Chondrocyte (in vitro differentiated cells): ENCODE measurements at regions not wholly inside any gene's neighbourhood (a gene's known extent, or its start where the extent isn't known, plus 50 kb on each side); places are given as distances from the start of the nearest gene placed in this dataset.

Experiments used
- DNase-seq: peaks from one replicate; pipeline ENCODE4 v3.0.0; 2021; ENCODE audit warnings: mixed read lengths, low spot score
- H3K27ac Mint-ChIP-seq: one replicate; pipeline ENCODE4 v1.8.0; 2021; ENCODE audit warnings: mild to moderate bottlenecking, moderate library complexity, mixed read lengths; ENCODE audit not compliant: unreplicated experiment
- H3K27me3 Mint-ChIP-seq: 2 replicates; pipeline ENCODE4 v1.8.0; 2021; ENCODE audit warnings: low read depth, mixed read lengths
- H3K36me3 Mint-ChIP-seq: 2 replicates; pipeline ENCODE4 v1.8.0; 2021; ENCODE audit warnings: low read depth, mixed read lengths
- H3K4me1 Mint-ChIP-seq: 2 replicates; pipeline ENCODE4 v1.8.0; 2021; ENCODE audit warnings: low read depth, mild to moderate bottlenecking, mixed read lengths
- H3K4me3 Mint-ChIP-seq: one replicate; pipeline ENCODE4 v1.8.0; 2021; ENCODE audit warnings: mild to moderate bottlenecking, moderate library complexity, mixed read lengths; ENCODE audit not compliant: unreplicated experiment
- H3K9me3 Mint-ChIP-seq: 2 replicates; pipeline ENCODE4 v1.8.0; 2021; ENCODE audit warnings: low read depth, mixed read lengths
- CTCF ChIP-seq: fragments of 200-600 bp; sonication (generic); IDR thresholded peaks from 2 replicates; pipeline ENCODE4 v1.5.0; 2021; ENCODE audit warnings: antibody characterized with exemption, mild to moderate bottlenecking, moderate library complexity

- Mint-ChIP-seq H3K4me3 (no peak overlapping the region), H3K27me3 (peaks cover 10% of the 10 kb centered on the region), H3K36me3 (peaks cover 17% of the 10 kb centered on the region), H3K9me3 (peaks cover 33% of the 10 kb centered on the region), H3K27ac (no peak overlapping the region), H3K4me1 (peaks cover 4% of the 10 kb centered on the region)
- no peak for DNase-seq
- TF ChIP-seq CTCF, result no peak
Measured at GRCh38 chr11:11192541-11192940, 160.5 kb downstream of the CSNK2A3 start.

DNA sequence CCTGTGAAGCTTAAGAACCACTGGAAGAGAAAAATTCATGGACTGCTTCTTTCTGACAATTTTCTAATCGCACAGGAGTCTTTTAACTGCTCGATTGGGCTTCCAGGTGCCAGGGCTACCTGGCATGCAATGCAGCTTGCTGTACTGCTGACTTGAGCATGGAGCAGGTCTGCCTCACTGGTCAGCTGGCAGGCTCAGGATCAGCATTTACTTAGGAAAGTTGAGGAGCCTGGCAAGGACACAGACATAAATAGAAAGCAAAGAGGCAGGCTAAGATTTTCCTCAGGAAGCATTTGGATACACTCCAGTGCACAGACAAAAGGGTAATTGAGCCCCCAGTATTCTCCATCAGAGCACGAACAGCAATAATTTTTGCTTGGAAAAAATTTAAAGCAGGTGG, 163.5 kb downstream of the CSNK2A3 start:
- no peak overlapping the region for H3K27ac Mint-ChIP-seq
- peaks cover 27% of the 10 kb centered on the region for H3K9me3 Mint-ChIP-seq
- H3K27me3 Mint-ChIP-seq, result peaks cover 8% of the 10 kb centered on the region
- peaks cover 15% of the 10 kb centered on the region for H3K36me3 Mint-ChIP-seq
- H3K4me3 Mint-ChIP-seq, result no peak overlapping the region
- no peak for TF ChIP-seq CTCF
- DNase-seq, result no peak
- peaks cover 4% of the 10 kb centered on the region for H3K4me1 Mint-ChIP-seq

DNA sequence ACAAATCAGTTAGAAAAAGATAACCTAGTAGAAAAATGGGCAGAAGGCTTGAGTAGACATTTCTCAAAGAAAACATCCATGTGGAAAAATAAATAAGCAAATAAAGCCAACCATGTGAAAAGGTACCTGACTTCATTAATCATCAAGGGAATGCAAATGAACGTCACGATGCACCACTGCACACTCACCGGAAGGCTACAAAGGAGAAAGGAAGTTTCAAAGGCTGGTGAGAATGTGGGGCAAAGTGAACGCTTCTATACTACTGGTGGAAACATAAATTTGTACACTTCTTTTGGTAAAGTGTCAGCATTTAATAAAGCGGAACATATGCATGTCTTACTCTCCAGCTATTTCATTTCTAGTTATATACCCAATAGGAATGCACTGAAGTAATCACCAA, 166.8 kb downstream of the CSNK2A3 start:
- Mint-ChIP-seq H3K4me1 (peaks cover 4% of the 10 kb centered on the region), H3K27ac (no peak overlapping the region), H3K9me3 (peaks cover 8% of the 10 kb centered on the region), H3K27me3 (peaks cover 4% of the 10 kb centered on the region), H3K36me3 (peaks cover 5% of the 10 kb centered on the region), H3K4me3 (no peak overlapping the region)
- DNase-seq, result no peak
- TF ChIP-seq CTCF, result no peak

DNA sequence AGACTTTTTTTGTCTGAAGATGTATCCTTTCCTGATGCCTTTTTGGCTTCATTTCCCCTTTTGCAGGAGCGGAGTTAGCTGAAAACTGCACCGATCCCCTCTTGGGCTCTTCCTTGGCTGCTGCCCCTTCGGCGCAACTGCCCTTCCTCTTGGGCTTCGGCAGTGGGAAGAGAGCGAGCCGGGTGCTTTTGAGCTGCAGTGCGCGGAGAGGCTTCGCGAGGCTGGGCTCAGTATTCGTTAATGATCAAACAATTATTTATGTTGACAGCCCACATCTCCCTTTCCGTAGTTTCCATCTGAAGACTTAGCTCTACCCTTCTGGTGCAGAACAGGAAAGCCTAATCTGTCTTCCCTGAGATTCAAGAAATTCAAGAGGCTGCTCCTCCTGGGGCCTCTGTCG, 170.8 kb downstream of the CSNK2A3 start:
- no peak for TF ChIP-seq CTCF
- no peaks in the 10 kb centered on the region for H3K27me3 Mint-ChIP-seq
- H3K27ac Mint-ChIP-seq, result no peak overlapping the region
- no peak for DNase-seq
- no peaks in the 10 kb centered on the region for H3K36me3 Mint-ChIP-seq
- no peaks in the 10 kb centered on the region for H3K9me3 Mint-ChIP-seq
- no peak overlapping the region for H3K4me3 Mint-ChIP-seq
- peaks cover 20% of the 10 kb centered on the region for H3K4me1 Mint-ChIP-seq

GRCh38 chr11:11178671-11179638, 174.1 kb downstream of the CSNK2A3 start:
- H3K27ac Mint-ChIP-seq, result peak overlapping the region; percentile 93
- TF ChIP-seq CTCF, result no peak
- DNase-seq, result no peak
- H3K27me3 Mint-ChIP-seq, result no peaks in the 10 kb centered on the region
- no peaks in the 10 kb centered on the region for H3K36me3 Mint-ChIP-seq
- H3K4me1 Mint-ChIP-seq, result peaks cover 30% of the 10 kb centered on the region
- H3K4me3 Mint-ChIP-seq, result no peak overlapping the region
- H3K9me3 Mint-ChIP-seq, result peaks cover 3% of the 10 kb centered on the region
